Epithelial cell of esophagus (primary cell): ENCODE measurements at regions not wholly inside any gene's neighbourhood (a gene's known extent, or its start where the extent isn't known, plus 50 kb on each side); places are given as distances from the start of the nearest gene placed in this dataset.

Source experiments
- DNase-seq: peaks from one replicate; pipeline ENCODE4 v3.0.0; 2010; ENCODE audit warnings: low read depth
- H3K4me3 ChIP-seq: 2 replicates; pipeline ENCODE4 v1.5.1; 2011; ENCODE audit warnings: mild to moderate bottlenecking, low read length, control low read depth
- TF ChIP-seq, protein P1 (sequence below): IDR thresholded peaks from 2 replicates; pipeline ENCODE4 v1.5.1; 2011; ENCODE audit warnings: low read depth, mild to moderate bottlenecking, low read length, control low read depth, inconsistent platforms; ENCODE audit not compliant: insufficient read depth; ENCODE audit errors: missing control alignments

DNA sequence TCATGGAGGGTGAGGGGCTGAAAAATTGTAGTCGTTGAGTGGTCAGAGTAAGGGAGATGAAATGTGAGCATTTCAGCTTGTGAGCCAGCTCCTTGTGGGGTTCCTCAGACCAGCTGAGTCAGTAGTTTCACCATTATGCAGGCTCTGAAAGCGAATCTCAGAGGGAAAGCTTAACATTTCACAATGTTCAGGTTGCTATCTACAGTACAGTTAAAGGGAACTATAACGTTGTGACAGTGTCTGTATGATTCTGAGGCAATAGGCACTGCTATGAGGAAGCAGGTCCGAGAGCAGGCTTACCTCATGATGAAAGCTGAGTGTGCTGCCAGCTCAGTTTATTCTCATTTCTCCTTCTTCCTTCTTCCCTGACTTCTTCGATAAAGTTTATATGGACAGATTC lies 469.6 kb downstream of the EDEM1 start:
- no peak for DNase-seq
- H3K4me3 ChIP-seq: no peak overlapping the region
- TF ChIP-seq, protein P1, sequence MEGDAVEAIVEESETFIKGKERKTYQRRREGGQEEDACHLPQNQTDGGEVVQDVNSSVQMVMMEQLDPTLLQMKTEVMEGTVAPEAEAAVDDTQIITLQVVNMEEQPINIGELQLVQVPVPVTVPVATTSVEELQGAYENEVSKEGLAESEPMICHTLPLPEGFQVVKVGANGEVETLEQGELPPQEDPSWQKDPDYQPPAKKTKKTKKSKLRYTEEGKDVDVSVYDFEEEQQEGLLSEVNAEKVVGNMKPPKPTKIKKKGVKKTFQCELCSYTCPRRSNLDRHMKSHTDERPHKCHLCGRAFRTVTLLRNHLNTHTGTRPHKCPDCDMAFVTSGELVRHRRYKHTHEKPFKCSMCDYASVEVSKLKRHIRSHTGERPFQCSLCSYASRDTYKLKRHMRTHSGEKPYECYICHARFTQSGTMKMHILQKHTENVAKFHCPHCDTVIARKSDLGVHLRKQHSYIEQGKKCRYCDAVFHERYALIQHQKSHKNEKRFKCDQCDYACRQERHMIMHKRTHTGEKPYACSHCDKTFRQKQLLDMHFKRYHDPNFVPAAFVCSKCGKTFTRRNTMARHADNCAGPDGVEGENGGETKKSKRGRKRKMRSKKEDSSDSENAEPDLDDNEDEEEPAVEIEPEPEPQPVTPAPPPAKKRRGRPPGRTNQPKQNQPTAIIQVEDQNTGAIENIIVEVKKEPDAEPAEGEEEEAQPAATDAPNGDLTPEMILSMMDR: no peak

DNA sequence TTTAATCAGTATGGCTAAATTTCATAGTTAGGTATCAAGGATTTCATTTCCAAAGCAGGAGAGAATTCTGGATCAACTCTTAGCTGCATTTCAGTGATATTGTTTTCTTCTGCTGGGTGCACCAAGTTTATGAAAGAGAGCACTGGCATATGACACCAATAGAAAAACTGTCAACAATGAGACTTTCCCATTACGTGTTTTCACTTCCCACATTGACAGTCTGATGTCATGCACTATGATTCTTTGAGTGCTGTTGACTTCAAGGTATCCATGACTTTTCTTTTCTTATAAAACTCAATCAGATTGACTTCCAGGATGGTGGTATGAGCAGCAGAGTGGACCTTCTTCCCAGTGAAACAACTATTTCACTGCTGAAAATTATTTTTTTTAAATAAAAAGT lies 476.1 kb downstream of the EDEM1 start:
- no peak for DNase-seq
- no peak overlapping the region for H3K4me3 ChIP-seq
- TF ChIP-seq, protein P1: no peak

DNA sequence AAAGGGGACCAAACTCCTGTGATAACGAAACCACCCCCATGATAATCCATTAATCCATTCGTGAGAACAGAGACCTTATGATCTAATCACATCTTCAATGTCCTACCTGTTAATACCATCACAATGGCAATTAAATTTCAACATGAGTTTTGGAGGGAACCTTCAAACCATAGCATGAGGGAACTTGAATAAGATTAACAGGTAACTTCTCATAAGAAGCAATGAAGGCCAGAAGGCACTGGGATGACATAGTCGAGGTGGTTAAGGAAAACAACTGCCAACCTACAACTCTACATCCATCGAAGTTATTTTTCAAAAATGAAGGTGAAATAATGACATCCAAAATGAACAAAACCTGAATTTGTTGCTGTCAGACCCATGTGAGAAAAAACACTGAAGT lies 478.9 kb downstream of the EDEM1 start:
- no peak for DNase-seq
- TF ChIP-seq, protein P1: no peak
- no peak overlapping the region for H3K4me3 ChIP-seq

DNA sequence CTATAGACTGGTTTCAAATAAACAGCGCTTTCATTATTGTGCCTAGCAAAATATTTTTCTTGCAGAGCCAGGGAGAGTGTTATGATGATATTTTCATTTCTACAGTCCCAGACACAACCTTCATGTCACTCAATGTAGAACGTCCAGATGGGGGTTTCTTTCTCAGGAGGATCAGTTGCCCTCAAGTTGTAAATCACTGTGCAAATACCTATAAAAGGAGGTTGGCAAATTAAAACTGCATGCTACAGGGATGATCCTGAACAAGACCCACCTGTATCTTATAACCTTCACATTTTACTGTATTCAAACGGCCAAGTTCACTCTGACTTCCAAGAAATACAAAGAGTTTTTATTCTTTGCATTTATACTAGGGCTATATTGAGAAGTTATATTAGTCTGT lies 486.0 kb downstream of the EDEM1 start:
- no peak overlapping the region for H3K4me3 ChIP-seq
- no peak for DNase-seq
- TF ChIP-seq, protein P1: no peak

DNA sequence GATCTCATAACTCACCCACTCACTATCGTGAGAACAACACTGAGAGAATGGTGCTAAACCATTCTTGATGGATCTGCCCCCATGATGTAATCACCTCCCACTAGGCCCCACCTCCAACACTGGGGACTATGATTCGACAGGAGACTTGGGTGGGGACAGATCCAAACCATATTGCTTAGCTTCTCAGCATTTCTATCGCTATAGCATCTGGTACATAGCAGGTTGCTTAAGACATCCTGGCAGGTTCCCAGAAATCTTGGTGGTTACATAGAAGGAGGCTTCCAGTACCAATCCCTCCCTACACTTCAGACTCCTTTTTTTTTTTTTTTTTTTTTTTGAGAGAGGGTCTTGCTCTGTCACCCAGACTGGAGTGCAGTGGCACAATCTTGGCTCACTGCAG lies 487.8 kb downstream of the EDEM1 start:
- TF ChIP-seq, protein P1: no peak
- no peak for DNase-seq
- H3K4me3 ChIP-seq: no peak overlapping the region

DNA sequence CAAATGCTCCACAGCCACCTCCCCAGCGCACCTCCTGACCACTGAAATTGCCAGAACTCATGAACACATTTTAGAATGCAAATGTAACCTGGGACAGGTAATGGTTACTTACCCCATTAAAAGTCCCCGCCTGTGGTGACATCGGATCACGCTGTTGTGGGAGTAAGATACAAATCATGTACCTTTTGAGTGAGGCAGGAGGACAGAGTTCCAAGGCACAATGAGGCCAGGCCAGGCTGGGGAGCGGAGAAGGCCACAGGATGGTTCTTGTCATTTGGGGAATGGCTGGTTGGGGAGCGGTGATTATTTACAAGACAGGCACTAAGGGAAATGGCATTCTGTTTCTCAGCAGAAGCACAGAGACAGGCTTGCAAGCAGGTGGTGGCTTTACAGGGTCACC lies 490.0 kb downstream of the EDEM1 start:
- no peak for DNase-seq
- no peak overlapping the region for H3K4me3 ChIP-seq
- TF ChIP-seq, protein P1: no peak

DNA sequence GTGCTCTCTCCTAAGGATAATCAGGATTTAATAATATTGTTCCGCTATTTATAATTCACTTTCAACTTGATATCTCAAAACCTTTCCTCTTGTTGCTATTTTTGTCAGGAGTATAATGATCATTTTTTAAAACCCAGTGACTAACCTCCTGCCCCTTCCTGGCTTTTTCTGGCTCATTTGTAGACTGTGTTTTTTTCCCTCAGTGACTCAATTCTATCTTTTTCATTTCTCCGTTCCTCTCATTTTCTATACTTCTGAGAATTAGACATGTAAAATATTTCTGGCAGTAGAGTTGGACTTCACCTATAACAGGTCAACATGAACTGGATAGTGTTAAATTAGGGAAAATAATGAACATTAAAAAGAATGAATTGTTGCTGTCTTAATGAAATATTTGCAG lies 490.7 kb downstream of the EDEM1 start:
- TF ChIP-seq, protein P1: no peak
- no peak overlapping the region for H3K4me3 ChIP-seq

More for the DNA sequence above, 490.7 kb downstream of the EDEM1 start:
- DNase-seq: no peak
